HT1080 (cell line): ENCODE measurements at regions not wholly inside any gene's neighbourhood (a gene's known extent, or its start where the extent isn't known, plus 50 kb on each side); places are given as distances from the start of the nearest gene placed in this dataset.
"Not testable (repeated sequence)": the region's sequence is repeated elsewhere in the genome, so short reads cannot be mapped to it uniquely, and the experiment has no call there.

ENCODE experiments used
- DNase-seq: peaks from one replicate; pipeline ENCODE4 v3.0.0-alpha.2; 2015; ENCODE audit warnings: low read depth

GRCh38 chr13:62510906-62511655 is 1095.4 kb upstream of the PCDH20 start:
- DNase-seq: no peak

GRCh38 chr13:62502588-62502987 is 1086.9 kb upstream of the PCDH20 start:
- no peak for DNase-seq

- DNase-seq: no peak
These were observed 1074.1 kb upstream of the PCDH20 start for GRCh38 chr13:62489731-62490130.

- DNase-seq: no peak
These were observed 1068.1 kb upstream of the PCDH20 start for GRCh38 chr13:62483774-62484173.

DNA sequence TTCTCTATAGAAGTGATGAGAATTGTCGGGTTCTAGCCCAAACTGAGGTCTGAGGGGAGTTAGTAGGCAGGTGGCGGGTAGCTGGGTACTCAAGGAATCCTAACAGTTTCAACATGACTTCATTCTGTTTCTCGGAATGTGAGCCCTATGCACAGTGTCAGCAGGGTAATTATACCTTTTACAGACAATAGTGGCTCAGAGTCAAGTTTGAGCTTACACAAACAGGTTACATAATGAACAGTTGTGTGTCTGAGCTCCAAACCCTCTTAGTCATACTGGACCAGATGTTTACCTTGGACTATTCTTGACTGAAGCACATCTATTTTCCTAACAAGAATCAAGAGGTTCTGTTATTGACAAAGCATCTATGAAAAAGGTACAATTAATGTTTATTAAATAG is 1066.7 kb upstream of the PCDH20 start:
- peak; percentile 32 for DNase-seq

GRCh38 chr13:62473944-62474237 is 1058.2 kb upstream of the PCDH20 start:
- DNase-seq: no peak

DNA sequence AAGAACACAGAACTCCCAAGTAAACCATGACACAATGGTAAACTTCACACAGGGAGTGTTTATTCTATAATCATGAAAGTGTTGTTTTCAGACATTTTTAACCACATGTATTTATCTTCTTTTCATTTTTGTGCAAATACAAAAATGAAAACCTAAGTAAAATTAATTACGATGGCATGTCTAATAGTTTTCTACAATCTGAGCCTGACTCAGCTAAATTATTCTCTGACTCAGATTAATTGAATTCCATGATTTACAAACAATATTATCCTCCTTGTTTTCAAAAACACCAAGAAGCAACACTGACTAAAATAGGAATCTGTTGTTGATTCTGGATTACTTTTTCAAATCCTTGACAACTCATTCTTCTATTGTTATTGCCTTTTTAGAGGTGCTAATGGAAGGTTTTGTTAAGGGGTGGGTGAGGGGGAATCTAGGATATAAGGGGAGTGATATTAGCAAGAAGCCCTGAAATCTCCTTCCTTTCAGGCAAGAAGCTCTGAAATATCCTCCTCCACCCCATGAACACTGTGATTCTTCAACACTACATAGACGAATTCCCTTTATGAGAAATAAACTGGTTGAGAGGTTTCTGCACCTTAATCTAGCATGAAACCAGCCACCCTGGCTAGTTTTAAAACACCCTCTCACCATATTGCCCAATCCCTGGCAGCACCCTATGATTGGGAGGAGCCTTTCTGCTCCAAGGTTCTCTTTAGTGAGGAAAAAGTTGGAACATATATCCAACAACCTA is 1057.7 kb upstream of the PCDH20 start:
- DNase-seq: no peak

GRCh38 chr13:62453761-62454160 is 1038.1 kb upstream of the PCDH20 start:
- DNase-seq: no peak

DNA sequence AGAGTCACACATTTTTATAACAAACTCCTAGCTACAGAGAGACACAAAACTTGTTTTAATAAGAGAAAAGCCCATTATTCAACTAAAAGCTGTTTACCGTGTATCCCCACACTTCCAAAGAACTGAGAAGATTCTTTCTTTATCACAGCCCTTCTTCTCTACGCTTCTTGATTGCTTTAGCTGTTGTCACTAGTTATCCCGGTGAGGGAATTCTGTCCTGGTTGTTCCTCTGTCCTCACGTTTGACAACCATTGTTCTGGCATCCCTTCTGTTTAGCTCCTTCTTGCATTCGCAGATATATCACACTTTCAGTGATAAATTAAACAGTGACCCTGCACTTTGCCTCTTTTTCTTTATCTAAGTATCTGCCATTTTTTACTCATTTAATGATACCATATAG is 1035.1 kb upstream of the PCDH20 start:
- no peak for DNase-seq

DNA sequence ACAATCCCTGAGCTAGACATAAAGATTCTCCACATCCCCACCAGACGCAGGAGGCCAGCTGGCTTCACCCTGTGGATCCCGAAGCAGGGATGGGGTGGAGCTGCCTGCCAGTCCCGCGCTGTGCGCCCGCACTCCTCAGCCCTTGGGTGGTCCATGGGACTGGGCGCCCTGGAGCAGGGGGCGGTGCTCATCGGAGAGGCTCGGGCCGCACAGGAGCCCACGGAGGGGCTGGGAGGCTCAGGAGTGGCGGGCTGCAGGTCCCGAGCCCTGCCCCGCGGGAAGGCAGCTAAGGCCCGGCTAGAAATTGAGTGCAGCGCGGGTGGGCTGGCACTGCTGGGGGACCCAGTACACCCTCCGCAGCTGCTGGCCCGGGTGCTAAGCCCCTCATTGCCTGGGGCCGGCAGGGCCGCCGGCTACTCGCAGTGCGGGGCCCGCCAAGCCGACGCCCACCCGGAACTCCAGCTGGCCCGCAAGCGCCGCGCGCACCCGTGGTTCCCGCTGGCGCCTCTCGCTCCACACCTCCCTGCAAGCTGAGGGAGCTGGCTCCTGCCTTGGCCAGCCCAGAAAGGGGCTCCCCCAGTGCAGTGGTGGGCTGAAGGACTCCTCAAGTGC is 1032.2 kb upstream of the PCDH20 start:
- DNase-seq: not testable (repeated sequence)

GRCh38 chr13:62444805-62445204 is 1029.2 kb upstream of the PCDH20 start:
- DNase-seq: no peak

DNA sequence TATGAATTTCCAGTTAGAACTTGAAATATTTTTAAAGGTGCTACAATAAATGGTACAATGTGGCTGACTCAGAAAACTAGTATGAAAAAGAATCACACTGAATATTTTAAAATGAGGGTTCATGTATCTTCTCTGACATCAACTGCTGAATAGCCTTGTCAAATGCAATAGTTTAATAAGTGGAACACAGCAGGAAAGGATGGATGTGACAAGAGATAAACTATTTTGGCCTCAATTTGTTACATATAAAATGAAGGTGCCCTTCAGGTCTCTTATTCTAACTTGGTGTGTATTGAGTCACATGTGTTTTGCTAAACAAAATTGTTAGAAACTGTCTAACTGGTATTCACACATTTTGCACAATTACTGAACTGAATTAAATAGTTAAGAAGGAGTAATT is 1018.4 kb upstream of the PCDH20 start:
- no peak for DNase-seq

GRCh38 chr13:62433660-62434059 is 1018.0 kb upstream of the PCDH20 start:
- no peak for DNase-seq

DNA sequence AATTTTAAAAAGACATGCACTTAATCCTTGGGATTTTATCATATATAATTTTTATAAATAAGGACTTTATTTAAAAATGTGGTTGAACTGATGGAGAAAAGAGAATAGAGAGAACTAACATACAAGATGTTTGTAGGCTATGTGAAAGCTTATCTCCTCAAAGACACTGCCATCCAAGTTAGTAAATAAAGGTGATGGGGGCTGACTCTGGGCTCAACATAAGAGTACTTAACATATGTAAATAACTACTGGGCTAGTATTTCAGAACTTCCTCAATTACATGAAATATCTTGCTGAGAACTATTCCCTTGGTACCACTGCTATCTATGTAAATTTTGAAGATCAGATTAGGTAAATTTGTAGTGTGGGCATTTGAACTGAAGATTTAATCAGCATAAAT is 1017.3 kb upstream of the PCDH20 start:
- no peak for DNase-seq

DNA sequence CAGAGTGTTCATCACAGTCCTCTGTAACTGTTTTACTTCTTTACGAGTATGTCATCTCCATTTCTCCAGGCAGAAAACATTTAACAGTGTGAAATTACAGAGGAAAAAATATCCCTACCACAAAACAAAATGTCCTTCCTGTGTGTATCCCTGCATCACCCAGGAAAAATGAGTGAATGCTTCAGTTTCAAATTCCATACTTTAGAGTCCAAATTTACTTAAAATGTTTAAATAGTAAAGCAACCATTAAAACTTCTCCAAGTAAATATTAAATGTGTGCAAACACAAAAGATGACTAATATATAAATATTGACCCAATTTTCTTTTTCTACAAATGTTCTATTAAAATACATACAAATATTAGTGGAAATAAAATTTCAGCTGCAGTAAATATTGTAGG is 1016.6 kb upstream of the PCDH20 start:
- DNase-seq: no peak

- no peak for DNase-seq
These were observed 1016.2 kb upstream of the PCDH20 start for GRCh38 chr13:62431852-62432251.

DNA sequence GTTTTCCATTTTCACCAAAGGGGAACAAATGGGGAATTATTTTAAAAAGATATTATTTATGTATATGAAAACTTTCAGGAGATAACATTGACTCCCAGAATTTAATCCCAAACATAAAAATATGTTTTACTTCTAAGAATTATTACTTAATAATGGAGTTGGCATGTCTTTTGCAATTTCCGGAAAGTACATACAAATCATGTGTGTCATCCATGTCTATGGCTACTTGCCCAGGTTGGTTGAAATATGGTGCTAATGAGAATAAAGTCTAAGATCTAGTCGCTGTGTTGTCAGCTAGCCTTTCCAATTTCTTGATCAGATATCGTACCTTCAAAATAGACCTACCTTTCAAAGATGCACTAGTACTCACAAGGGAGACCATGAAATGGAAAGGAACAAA is 1003.2 kb upstream of the PCDH20 start:
- no peak for DNase-seq

DNA sequence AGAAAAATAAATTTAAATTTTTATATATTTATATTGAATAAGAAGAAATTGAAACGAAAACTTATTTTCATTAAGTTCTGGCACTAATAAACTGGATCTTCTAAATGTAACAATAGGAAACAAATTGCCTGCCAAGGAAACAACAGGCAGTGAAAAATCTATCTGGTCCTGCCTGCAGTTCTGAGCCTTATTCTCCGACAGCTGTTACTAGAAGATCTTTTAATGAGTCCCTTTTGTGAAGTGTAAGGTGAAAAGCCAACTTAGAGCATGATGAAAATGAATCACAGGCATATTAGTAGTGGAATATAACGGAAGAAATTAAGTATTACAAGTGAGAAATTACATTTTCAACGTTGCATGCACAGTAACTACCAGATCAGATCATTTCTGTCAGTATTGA is 1002.7 kb upstream of the PCDH20 start:
- DNase-seq: no peak

- DNase-seq: no peak
These were observed 992.2 kb upstream of the PCDH20 start for GRCh38 chr13:62407871-62408270.

DNA sequence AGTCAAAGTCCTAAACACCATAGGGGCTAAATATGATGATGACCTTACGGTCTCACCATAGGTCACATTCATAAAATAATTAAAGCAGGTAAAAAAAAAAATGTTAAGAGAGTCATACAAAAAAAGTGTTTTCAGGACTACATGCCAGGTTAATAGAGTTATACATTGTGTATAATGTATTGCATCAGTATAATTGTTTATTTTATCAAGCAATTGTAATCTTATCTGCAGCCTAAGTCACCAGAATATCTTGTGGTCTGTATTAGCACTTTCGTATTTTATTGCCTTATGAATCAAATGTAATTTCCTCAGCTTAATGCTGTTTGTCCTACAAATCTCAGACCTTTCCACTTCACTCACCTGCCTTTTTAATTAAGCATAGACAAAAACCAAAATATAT is 972.9 kb upstream of the PCDH20 start:
- no peak for DNase-seq

DNA sequence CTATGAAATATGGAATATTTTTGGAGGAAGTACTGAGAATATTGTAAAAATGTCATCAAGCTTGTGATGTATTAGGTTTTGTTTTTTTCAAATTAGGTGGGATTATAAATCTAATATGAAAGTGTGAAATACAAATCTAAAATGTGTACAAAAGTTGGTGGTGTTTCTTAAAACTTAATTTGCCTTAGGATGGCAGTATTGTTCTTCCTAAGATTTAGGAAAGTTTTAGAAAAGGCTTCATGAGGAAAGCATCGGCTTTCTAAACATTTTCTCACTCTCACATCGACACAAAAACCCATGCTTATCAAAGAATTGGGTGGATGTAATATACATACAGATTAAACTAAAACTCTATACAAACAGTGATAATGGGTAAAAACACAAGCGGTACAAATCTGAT is 972.0 kb upstream of the PCDH20 start:
- peak; percentile 11 for DNase-seq

- DNase-seq: not testable (repeated sequence)
These were observed 963.6 kb upstream of the PCDH20 start for GRCh38 chr13:62379241-62379640.

DNA sequence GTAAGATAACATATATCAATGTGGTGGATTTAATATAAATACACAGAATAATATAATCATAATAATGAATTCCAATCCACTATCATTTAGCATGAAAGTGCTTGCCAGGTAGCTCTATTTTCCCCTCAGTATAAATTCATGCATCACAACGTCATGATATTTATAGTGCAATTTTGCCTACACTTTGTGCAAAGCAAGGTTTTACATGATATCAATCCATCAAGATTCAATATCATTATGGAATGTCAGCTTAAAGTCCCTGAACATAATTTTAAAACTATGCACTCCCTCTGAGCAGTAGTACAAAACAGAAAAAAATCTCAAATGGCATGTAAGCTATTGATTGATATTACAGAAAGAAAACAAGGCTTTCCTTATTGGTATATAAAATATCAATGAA is 962.2 kb upstream of the PCDH20 start:
- DNase-seq: no peak
